ENCODE measurements at regions not wholly inside any gene's neighbourhood (a gene's known extent, or its start where the extent isn't known, plus 50 kb on each side); places are given as distances from the start of the nearest gene placed in this dataset.

DNA sequence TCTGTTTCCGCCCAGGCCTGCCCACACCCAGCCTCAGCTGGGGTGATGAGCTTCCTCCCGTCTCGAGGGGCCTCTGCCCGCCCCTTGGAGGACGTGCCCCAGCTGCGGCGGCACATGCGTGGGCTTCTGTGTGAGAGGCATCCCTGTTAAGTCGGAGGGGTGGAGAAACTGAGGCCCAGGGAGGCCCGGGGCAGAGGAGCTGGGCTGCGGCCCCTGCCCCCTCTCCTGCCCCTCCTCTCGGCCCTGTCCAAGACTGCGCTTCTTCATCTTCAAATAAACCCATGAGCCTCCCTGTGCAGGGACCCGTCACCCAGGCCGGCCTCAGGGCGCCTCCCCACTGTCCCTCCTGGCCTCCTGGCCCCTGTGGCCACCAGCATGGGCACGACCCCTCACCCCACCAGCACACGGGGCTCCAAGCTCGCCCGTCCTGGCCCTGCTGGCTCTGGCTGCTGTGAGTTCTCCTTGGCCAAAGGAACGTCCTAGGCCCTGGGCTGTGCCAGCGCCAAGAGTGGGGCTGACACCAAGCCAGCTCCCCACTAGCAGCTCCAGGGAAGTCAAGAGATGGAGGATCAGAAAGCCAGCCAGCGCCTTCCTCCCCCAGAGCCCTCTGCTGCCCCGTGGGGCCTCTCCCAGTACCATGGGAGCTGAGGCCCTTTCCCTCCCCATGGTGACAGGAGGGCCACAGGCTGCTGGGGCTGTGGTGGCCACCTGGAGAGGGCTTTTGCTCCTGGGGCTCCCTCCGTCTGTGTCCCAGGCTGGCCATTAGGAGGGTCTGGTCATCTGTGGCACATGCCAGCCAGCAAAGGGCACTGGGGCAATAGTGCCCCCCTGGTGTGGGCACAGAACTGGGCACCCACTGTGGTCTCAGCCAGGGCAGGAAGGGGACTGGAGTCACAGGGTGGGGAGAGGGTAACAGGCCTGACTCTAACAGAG, 180.4 kb downstream of the KIF26A start:
- no peak for DNase-seq (ENCODE audit: low read depth in 2 of 2, low spot score in 1 of 2)

DNA sequence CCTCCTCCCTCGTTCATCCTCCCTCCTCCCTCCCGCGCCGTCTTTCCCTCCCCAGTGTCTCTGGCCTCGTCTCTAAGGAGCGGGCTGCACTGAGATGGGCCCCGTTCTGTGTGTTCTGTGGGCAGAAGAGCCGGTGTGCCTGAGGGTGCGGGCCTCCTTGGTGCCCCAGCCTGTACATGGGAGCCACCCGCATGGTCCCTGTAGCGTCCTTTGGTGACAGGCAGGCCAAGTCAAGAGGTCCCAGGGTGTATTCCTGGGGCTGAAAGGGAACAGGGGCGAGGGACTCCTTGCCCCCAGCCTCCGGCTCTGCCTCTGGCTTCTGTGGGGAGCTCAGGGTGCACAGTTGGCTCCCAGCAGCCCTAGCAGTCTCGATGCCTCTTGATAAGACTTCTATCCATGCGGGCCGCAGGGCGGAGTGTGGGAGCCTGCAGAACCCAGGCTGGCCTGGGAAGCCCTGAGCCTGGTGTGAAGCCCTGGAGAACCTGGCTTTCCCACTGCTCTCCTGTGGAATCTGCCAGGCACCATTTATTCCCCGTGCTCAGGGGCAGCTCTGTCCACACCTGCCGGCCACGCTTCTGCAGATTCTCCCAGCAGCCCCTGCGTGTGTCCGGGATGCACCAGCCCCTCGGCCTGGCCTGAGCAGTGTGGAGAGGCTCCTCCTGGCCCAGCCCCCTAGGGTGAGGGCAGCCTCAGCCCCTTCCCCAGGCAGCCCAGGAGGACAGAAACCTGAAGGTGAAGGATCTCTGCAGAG, 181.3 kb downstream of the KIF26A start:
- no peak for DNase-seq (ENCODE audit: low read depth in 2 of 2, low spot score in 1 of 2)

DNA sequence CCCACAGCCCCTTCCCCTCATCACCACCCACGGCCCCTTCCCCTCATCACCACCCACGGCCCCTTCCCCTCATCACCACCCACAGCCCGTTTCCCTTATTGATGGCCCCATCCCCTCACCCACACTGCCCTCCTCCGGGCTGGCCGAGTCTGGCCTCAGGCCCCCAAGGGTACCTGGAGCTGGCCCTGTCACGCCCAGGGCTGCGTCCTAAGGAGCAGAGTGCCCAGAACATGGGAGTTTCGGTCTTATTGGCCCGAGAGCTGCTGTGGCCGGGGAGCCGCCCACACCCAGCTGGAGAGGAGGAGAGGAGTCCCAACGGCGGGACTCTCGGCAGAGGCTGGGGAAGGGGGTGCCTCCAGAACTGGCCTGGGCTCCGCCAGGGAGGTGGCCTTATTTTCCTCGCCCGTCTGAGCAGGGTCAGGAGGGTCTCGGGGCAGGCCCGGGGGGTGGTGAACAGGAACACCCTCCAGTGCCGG, 182.3 kb downstream of the KIF26A start:
- no peak for DNase-seq (ENCODE audit: low read depth in 2 of 2, low spot score in 1 of 2)

DNA sequence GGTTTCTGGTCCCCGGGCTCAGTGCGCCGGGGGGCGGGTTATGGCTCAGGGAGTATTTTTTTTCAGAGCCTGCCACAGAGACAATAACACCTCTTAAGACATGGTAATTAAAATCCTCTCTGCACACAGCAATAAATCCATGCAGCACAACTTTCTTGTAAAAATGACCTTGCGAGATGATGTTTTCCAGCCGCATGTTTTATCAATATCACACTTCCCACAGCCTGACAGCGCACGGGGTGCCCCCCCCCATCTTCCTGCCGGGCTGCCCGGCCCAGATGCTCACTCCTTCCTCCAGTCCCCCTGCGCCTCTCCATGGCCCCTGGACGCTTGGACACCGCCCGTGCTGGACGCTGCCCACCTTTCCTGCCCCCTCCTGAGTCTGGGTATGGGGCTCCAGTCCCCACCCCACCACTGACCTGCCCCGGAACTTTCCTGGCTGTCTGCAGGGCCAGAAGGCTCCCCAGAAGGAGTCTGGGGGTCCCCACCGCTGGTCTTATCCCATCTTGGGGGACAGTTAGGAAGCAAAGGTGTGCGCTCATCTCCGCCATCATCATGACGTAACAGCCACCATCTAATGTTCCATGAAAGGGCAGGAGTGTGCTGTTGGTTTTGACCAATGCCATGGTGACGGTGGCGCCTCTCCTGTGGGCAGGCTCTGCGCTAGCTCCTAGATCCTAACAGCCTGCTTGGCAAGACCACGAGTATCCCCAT, 182.9 kb downstream of the KIF26A start:
- DNase-seq (ENCODE audit: low read depth in 2 of 2, low spot score in 1 of 2), result no peak

DNA sequence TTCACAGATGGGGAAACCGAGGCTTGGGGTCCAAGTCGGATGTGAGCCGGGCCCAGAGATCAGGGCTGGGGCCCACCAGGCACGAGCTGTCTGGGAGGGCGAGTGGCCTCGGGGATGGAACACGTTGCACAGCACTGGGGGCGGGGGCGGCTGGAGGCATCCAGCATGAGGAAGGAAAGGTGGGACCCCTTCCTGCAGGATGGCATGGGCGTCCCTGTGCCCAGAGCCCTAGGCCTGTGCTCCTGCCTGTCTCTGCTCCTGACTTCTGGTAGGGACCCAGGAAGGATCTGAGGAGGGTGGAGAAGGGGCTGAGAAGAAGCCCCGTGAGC, 183.4 kb downstream of the KIF26A start:
- DNase-seq (ENCODE audit: low read depth in 2 of 2, low spot score in 1 of 2), result no peak

- DNase-seq (ENCODE audit: low read depth in 2 of 2, low spot score in 1 of 2), result no peak
These were observed 184.4 kb downstream of the KIF26A start for GRCh38 chr14:104322531-104323366.

DNA sequence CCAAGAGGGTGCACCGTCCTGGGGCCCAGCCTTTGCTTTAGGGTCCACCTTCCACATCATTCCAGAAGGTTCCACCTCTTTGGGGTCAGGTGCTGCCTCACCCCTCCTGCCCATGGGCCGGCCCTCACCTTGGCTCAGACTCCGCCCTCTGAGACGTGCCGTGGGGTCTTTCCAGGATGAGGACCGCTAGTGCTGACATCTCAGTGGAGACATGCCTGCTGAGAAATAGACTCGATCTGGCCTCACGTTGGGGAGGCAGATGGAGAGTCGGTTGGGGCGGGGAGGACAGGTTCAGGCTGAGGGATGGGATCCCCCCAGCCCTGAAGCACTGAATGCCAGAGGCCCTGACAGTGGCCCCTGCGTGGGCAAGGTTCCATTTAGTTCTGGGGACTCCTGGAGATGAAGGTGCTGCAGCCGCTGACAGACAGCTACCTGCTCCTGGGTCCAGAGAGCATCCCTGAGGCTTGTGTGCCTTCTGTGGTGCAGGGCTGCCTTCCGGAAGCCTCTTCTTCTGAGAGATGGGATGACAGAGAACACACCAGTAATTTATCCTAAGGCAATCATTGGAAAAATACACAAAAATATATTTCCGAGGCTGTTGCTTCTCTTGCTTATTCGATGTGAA, 185.3 kb downstream of the KIF26A start:
- no peak for DNase-seq (ENCODE audit: low read depth in 2 of 2, low spot score in 1 of 2)

- DNase-seq (ENCODE audit: low read depth in 2 of 2, low spot score in 1 of 2), result no peak
These were observed 188.5 kb downstream of the KIF26A start for GRCh38 chr14:104326848-104327247.

GRCh38 chr14:104328607-104329006, 190.2 kb downstream of the KIF26A start:
- no peak for DNase-seq (ENCODE audit: low read depth in 2 of 2, low spot score in 1 of 2)

- no peak for DNase-seq (ENCODE audit: low read depth in 2 of 2, low spot score in 1 of 2)
These were observed 191.4 kb downstream of the KIF26A start for GRCh38 chr14:104329793-104330192.

DNA sequence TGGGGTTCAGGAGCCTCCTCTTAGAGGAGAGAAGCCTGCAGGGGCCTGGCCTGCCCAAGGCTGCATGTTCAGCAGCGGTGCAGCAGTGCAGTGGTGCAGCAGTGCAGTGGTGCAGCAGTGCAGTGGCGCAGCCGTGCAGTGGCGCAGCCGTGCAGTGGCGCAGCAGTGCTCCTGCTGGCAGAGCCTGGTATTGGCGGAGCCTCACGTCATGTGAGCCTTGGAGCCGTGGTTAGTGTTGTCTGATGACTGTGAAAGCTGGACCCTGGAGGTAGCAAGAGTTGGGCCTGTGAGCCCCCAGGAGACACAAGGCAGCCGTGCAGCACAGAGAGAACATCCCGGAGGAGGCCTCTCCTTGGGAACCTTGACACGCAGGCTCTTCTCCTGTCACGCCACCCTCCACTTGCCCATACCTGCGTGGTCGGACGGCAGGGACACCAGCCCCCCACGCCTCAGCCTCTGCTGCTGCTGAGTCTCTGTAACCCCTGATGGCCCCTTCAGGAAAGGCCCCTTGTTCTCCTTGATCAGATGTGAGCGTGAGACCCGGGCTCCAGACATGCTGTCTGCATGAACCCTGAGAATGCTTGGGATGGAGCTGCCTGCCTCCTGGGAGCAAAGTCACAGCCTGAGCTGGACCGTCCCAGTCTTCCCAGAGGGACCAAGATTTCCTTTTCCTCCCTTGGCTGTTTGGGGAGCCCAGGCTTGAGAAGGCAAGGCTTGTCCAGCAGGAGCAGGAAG, 193.7 kb downstream of the KIF26A start:
- DNase-seq (ENCODE audit: low read depth in 2 of 2, low spot score in 1 of 2), result no peak

DNA sequence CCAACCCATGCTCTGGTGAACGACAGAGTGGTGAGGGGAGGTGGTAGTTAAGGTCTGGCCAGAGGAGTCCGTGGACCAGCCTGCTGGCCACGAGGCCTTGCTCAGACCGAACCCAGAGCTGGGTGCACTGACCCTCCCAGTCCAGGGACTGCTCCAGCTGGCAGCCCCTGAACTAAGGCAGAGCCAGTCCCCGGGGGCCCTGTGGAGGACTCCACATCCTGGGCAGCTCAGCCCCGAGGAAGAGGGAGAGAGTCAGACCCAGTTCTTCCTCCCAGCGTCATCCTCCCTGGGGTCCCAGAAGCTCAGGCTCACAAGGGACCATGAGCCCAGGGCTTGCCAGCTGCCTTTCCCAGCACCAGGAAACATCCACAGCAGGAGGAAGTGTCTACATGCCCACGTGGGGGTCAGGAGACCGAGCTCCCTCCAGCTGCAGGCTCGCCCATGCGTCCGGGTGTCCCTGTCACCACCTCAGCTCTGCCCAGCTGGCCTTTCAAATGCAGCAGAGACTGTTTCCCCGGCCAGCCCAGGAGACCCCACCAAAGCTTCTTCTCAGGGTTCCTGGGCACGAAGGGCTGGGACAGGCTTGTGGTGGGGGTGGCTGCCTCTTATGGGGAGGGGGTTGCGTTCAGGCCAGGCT, 194.4 kb downstream of the KIF26A start:
- DNase-seq (ENCODE audit: low read depth in 2 of 2, low spot score in 1 of 2), result no peak

GRCh38 chr14:104333646-104334423, 195.4 kb downstream of the KIF26A start:
- DNase-seq (ENCODE audit: low read depth in 2 of 2, low spot score in 1 of 2), result no peak

GRCh38 chr14:104334424-104335161, 196.2 kb downstream of the KIF26A start:
- no peak for DNase-seq (ENCODE audit: low read depth in 2 of 2, low spot score in 1 of 2)

- no peak for DNase-seq (ENCODE audit: low read depth in 2 of 2, low spot score in 1 of 2)
These were observed 196.8 kb downstream of the KIF26A start for GRCh38 chr14:104335176-104335575.

- DNase-seq (ENCODE audit: low read depth in 2 of 2, low spot score in 1 of 2), result no peak
These were observed 197.2 kb downstream of the KIF26A start for GRCh38 chr14:104335611-104336010.

- no peak for DNase-seq (ENCODE audit: low read depth in 2 of 2, low spot score in 1 of 2)
These were observed 199.0 kb downstream of the KIF26A start for GRCh38 chr14:104337351-104337750.

DNA sequence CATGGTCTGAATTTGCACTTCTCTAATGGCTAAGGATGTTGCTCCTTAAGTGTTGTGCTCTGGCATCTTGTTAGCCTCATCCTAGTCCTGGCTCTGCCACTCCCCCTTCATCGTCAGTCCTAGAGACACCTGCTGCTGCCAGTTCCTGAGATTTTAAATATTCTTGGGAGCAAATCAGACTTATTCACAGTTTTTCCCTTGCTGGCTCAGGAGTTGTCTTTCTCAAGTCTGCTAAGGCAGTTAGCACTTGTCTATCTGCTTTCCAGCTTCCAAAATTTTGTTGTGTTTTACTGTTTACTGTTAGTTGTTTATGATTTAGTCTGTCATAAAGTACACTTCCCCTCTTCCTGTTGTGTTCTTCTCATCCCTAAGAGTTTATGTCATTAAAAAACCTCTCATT, 201.0 kb downstream of the KIF26A start:
- no peak for DNase-seq (ENCODE audit: low read depth in 2 of 2, low spot score in 1 of 2)
